Gastrocnemius medialis (tissue), 4 donors: ENCODE measurements at regions not wholly inside any gene's neighbourhood (a gene's known extent, or its start where the extent isn't known, plus 50 kb on each side); places are given as distances from the start of the nearest gene placed in this dataset.

Source experiments
- ATAC-seq, 2 donors: fragments of 150-250 bp; one replicate each; pipeline ENCODE4 v1.9.1; 2016
- DNase-seq, 2 donors: peaks; one replicate each; pipeline ENCODE4 v3.0.0-alpha.2; 2019
- H3K27ac ChIP-seq, 4 donors: fragments of 200-600 bp; sonication (generic); 1 replicate in 1 of 4; 2 replicates in 3 of 4; pipeline ENCODE4 v1.5.1; 2016 to 2018; ENCODE audit warnings: mild to moderate bottlenecking in 2 of 4, moderate library complexity in 1 of 4
- H3K27me3 ChIP-seq, 3 donors: fragments of 200-600 bp; sonication (generic) in 2 of 3; 1 replicate in 1 of 3; 2 replicates in 2 of 3; pipeline versions ENCODE4 v1.5.1 to v1.6.0; 2016 to 2019; ENCODE audit warnings: mild to moderate bottlenecking in 1 of 3, moderate library complexity in 1 of 3
- H3K36me3 ChIP-seq, 2 donors: fragments of 200-600 bp; sonication (generic) in 1 of 2; one replicate each; pipeline ENCODE4 v1.5.1; 2017 to 2018
- H3K4me1 ChIP-seq, 2 donors: fragments of 200-600 bp; sonication (generic) in 1 of 2; one replicate each; pipeline ENCODE4 v1.5.1; 2016 to 2017; ENCODE audit warnings: mild to moderate bottlenecking in 2 of 2
- H3K4me3 ChIP-seq, 4 donors: fragments of 200-600 bp; sonication (generic) in 3 of 4; 1 replicate in 1 of 4; 2 replicates in 3 of 4; pipeline ENCODE4 v1.5.1; 2016 to 2019; ENCODE audit warnings: mild to moderate bottlenecking in 2 of 4
- H3K9me3 ChIP-seq, 3 donors: fragments of 200-600 bp; sonication (generic) in 2 of 3; 1 replicate in 1 of 3; 2 replicates in 2 of 3; pipeline ENCODE4 v1.5.1; 2016 to 2019
- CTCF ChIP-seq, 5 experiments: fragments of 450-650 bp in 3 of 5; fragments of 200-600 bp in 2 of 5; sonication (generic) in 2 of 5; IDR thresholded peaks in 4 of 5; conservative IDR thresholded peaks in 1 of 5; 1 replicate in 4 of 5; 2 replicates in 1 of 5; pipeline ENCODE4 v1.5.1; 2016 to 2019; ENCODE audit warnings: antibody characterized with exemption in 5 of 5, mild to moderate bottlenecking in 3 of 5, moderate library complexity in 3 of 5
- POLR2A ChIP-seq, 2 donors: fragments of 450-650 bp; IDR thresholded peaks; one replicate each; pipeline ENCODE4 v1.6.1; 2017; ENCODE audit warnings: antibody characterized with exemption in 2 of 2, mild to moderate bottlenecking in 2 of 2, moderate library complexity in 2 of 2
- in situ Hi-C, 4 donors: fragments of 200-750 bp; cut with MboI; loops; one replicate each; pipeline versions ENCODE4 v1.15.0 to v1.8.0; 2017; ENCODE audit warnings: low sequenced_read_pairs in 4 of 4
- intact Hi-C: fragments of 100-400 bp; cut with DNase I; formaldehyde crosslinking; loops from one replicate; pipeline ENCODE4 v1.15.1; 2023; ENCODE audit warnings: low total_unique reads

GRCh38 chr9:115764645-115765044 lies 388.9 kb upstream of the PAPPA start:
- H3K9me3 ChIP-seq = no peaks in the 10 kb centered on the region
- intact Hi-C loops = no loop called here
- H3K4me3 ChIP-seq = no peak overlapping the region
- in situ Hi-C loops = no loop called here
- no peak overlapping the region for H3K27ac ChIP-seq
- ATAC-seq = no peak
- no peaks in the 10 kb centered on the region for H3K36me3 ChIP-seq
- H3K4me1 ChIP-seq = no peaks in the 10 kb centered on the region
- H3K27me3 ChIP-seq = no peaks in the 10 kb centered on the region
- no peak for TF ChIP-seq CTCF (IDR thresholded peaks at IDR 0.05 in 4 of 5, conservative IDR thresholded peaks at IDR 0.05 in 1 of 5)
- TF ChIP-seq POLR2A (IDR thresholded peaks at IDR 0.05) = no peak
- no peak for DNase-seq

- no peak overlapping the region for H3K4me3 ChIP-seq
- H3K4me1 ChIP-seq = no peaks in the 10 kb centered on the region
- intact Hi-C loops = no loop called here
- no peaks in the 10 kb centered on the region for H3K27me3 ChIP-seq
- H3K36me3 ChIP-seq = no peaks in the 10 kb centered on the region
- DNase-seq (no peak), ATAC-seq (no peak)
- TF ChIP-seq POLR2A (IDR thresholded peaks at IDR 0.05) = no peak
- no peak for TF ChIP-seq CTCF (IDR thresholded peaks at IDR 0.05 in 4 of 5, conservative IDR thresholded peaks at IDR 0.05 in 1 of 5)
- H3K27ac ChIP-seq = no peak overlapping the region
- in situ Hi-C loops = no loop called here
- H3K9me3 ChIP-seq = no peaks in the 10 kb centered on the region
Observed at GRCh38 chr9:115765060-115765459, 388.5 kb upstream of the PAPPA start.

GRCh38 chr9:115766370-115766955 lies 387.1 kb upstream of the PAPPA start:
- no peak for ATAC-seq
- Histone ChIP-seq H3K4me3 (no peak overlapping the region), H3K4me1 (no peaks in the 10 kb centered on the region), H3K27me3 (no peaks in the 10 kb centered on the region), H3K27ac (no peak overlapping the region), H3K36me3 (no peaks in the 10 kb centered on the region), H3K9me3 (no peaks in the 10 kb centered on the region)
- intact Hi-C loops = no loop called here
- in situ Hi-C loops = no loop called here
- DNase-seq = no peak
- TF ChIP-seq CTCF (IDR thresholded peaks at IDR 0.05 in 4 of 5, conservative IDR thresholded peaks at IDR 0.05 in 1 of 5) (no peak), POLR2A (IDR thresholded peaks at IDR 0.05) (no peak)

GRCh38 chr9:115770521-115770920 lies 383.1 kb upstream of the PAPPA start:
- intact Hi-C loops (no loop called here), in situ Hi-C loops (no loop called here)
- no peak for ATAC-seq
- DNase-seq = no peak
- no peak overlapping the region for H3K4me3 ChIP-seq
- TF ChIP-seq CTCF (IDR thresholded peaks at IDR 0.05 in 4 of 5, conservative IDR thresholded peaks at IDR 0.05 in 1 of 5) (no peak), POLR2A (IDR thresholded peaks at IDR 0.05) (no peak)
- H3K27ac ChIP-seq = no peak overlapping the region
- H3K9me3 ChIP-seq = no peaks in the 10 kb centered on the region
- H3K36me3 ChIP-seq = no peaks in the 10 kb centered on the region
- no peaks in the 10 kb centered on the region for H3K27me3 ChIP-seq
- H3K4me1 ChIP-seq = no peaks in the 10 kb centered on the region

- in situ Hi-C loops = no loop called here
- intact Hi-C loops = no loop called here
- Histone ChIP-seq H3K9me3 (no peaks in the 10 kb centered on the region), H3K4me1 (no peaks in the 10 kb centered on the region), H3K27ac (no peak overlapping the region), H3K36me3 (no peaks in the 10 kb centered on the region), H3K27me3 (no peaks in the 10 kb centered on the region), H3K4me3 (no peak overlapping the region)
- ATAC-seq (no peak), DNase-seq (no peak)
- TF ChIP-seq POLR2A (IDR thresholded peaks at IDR 0.05) = no peak
- TF ChIP-seq CTCF (IDR thresholded peaks at IDR 0.05 in 4 of 5, conservative IDR thresholded peaks at IDR 0.05 in 1 of 5) = no peak
Observed at GRCh38 chr9:115775659-115776058, 377.9 kb upstream of the PAPPA start.
